Skeletal muscle tissue (tissue), 3 donors: ENCODE measurements at regions not wholly inside any gene's neighbourhood (a gene's known extent, or its start where the extent isn't known, plus 50 kb on each side); places are given as distances from the start of the nearest gene placed in this dataset.

Source experiments
- H3K27ac ChIP-seq: one replicate; pipeline ENCODE4 v1.7.0; 2013; ENCODE audit warnings: mild to moderate bottlenecking, low read depth, low read length, inconsistent platforms
- H3K27me3 ChIP-seq, 3 donors: one replicate each; pipeline ENCODE4 v1.7.0; 2013; ENCODE audit warnings: low read length in 3 of 3; ENCODE audit not compliant: control insufficient read depth in 3 of 3, insufficient read depth in 3 of 3
- H3K36me3 ChIP-seq, 3 donors: one replicate each; pipeline ENCODE4 v1.7.0; 2013; ENCODE audit warnings: low read length in 3 of 3; ENCODE audit not compliant: control insufficient read depth in 3 of 3, insufficient read depth in 3 of 3
- H3K4me1 ChIP-seq, 3 donors: one replicate each; pipeline ENCODE4 v1.7.0; 2013; ENCODE audit warnings: low read length in 3 of 3, mild to moderate bottlenecking in 3 of 3; ENCODE audit not compliant: control insufficient read depth in 3 of 3, insufficient read depth in 3 of 3
- H3K4me3 ChIP-seq, 3 donors: one replicate each; pipeline ENCODE4 v1.7.0; 2013; ENCODE audit warnings: low read length in 3 of 3
- H3K9ac ChIP-seq, 3 donors: one replicate each; pipeline ENCODE4 v1.7.0; 2013; ENCODE audit warnings: low read length in 3 of 3, mild to moderate bottlenecking in 3 of 3, moderate library complexity in 2 of 3, low read depth in 1 of 3
- H3K9me3 ChIP-seq, 3 donors: one replicate each; pipeline ENCODE4 v1.7.0; 2013; ENCODE audit warnings: low read length in 3 of 3; ENCODE audit not compliant: control insufficient read depth in 3 of 3
- donor health status: Osteomylitis.

DNA sequence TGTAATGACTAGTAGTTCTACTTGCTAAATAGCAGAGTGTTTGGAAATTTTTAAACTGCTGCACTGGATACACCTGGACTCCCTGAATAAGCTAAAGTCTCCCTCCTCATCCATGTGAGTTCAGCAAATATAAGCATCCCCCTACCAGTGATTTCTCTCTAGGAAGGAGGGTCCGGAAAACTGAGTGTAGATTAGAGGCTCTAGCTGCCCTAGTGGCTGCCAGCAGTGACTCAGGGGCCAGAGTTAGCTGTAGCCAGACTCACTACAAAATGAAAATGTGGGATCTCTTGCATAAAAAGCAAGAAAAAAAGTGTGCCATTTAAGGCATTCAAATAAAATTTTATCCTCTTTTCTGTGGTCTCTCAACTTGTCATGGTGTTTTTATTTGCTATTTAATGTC is 485.0 kb upstream of the ATP11B start:
- Histone ChIP-seq H3K27me3 (no peaks in the 10 kb centered on the region), H3K9me3 (no peaks in the 10 kb centered on the region), H3K9ac (no peak overlapping the region), H3K36me3 (no peaks in the 10 kb centered on the region), H3K4me1 (no peaks in the 10 kb centered on the region), H3K27ac (no peak overlapping the region), H3K4me3 (no peak overlapping the region)

- Histone ChIP-seq H3K27ac (no peak overlapping the region), H3K36me3 (no peaks in the 10 kb centered on the region), H3K9me3 (no peaks in the 10 kb centered on the region), H3K9ac (no peak overlapping the region), H3K4me1 (no peaks in the 10 kb centered on the region), H3K4me3 (no peak overlapping the region), H3K27me3 (no peaks in the 10 kb centered on the region)
Observed at GRCh38 chr3:182309120-182309519, 484.2 kb upstream of the ATP11B start.

- H3K27ac ChIP-seq, result no peak overlapping the region
- H3K36me3 ChIP-seq, result no peaks in the 10 kb centered on the region
- no peak overlapping the region for H3K4me3 ChIP-seq
- no peaks in the 10 kb centered on the region for H3K27me3 ChIP-seq
- H3K9me3 ChIP-seq, result no peaks in the 10 kb centered on the region
- no peaks in the 10 kb centered on the region for H3K4me1 ChIP-seq
- no peak overlapping the region for H3K9ac ChIP-seq
Observed at GRCh38 chr3:182315313-182315712, 478.0 kb upstream of the ATP11B start.

DNA sequence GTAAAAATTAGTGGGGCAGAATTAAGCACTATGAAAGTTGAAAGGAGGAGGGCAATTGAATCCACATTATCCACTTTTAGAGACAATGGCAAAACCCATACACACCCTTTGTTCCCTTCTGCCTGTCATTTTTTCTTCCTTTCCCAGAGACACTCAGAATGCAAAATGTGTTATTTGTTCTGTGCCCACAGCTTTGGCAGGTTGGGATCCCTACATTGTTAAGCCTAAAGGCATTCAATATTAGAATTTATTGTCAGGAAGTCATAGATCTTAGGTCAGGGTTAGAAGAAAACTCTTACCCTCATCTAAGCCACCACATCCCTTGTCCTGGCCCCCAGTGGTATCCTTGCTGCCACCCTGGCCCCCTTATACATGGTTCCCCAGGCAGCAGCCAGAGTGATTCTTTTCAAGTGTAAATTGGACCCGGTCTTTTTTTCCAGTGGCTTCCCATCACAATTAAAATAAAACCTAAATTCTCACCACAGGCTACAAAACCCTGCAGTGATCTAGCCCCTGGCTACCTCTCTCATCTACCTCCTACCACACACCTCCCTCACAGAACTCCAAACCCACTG is 470.1 kb upstream of the ATP11B start:
- H3K36me3 ChIP-seq, result no peaks in the 10 kb centered on the region
- no peaks in the 10 kb centered on the region for H3K9me3 ChIP-seq
- no peak overlapping the region for H3K27ac ChIP-seq
- no peaks in the 10 kb centered on the region for H3K27me3 ChIP-seq
- H3K4me1 ChIP-seq, result no peaks in the 10 kb centered on the region
- H3K9ac ChIP-seq, result no peak overlapping the region
- H3K4me3 ChIP-seq, result no peak overlapping the region

DNA sequence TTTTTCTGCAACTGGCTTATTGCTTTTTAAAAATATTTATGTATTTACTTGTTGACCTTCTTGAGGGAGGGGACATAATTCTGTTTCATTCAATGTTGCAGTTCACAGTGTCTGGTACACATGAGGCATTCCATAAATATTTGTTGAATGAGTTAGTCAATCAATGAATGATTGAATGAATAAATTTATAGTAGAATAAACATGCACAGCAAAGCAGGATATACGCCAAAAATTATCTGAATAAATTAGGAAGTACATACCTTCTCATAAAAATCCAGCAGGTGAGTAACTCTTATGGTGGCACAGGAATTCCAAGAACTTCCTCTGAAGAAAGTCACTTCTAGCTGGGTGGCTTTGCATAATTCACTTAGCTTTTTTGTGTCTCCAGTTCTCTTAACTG is 469.4 kb upstream of the ATP11B start:
- Histone ChIP-seq H3K4me1 (no peaks in the 10 kb centered on the region), H3K36me3 (no peaks in the 10 kb centered on the region), H3K27me3 (no peaks in the 10 kb centered on the region), H3K9me3 (no peaks in the 10 kb centered on the region), H3K9ac (no peak overlapping the region), H3K4me3 (no peak overlapping the region), H3K27ac (no peak overlapping the region)

- H3K27me3 ChIP-seq, result no peaks in the 10 kb centered on the region
- no peaks in the 10 kb centered on the region for H3K36me3 ChIP-seq
- no peaks in the 10 kb centered on the region for H3K9me3 ChIP-seq
- no peak overlapping the region for H3K4me3 ChIP-seq
- H3K9ac ChIP-seq, result no peak overlapping the region
- H3K27ac ChIP-seq, result no peak overlapping the region
- no peaks in the 10 kb centered on the region for H3K4me1 ChIP-seq
Observed at GRCh38 chr3:182325213-182325950, 467.9 kb upstream of the ATP11B start.

- H3K27me3 ChIP-seq, result no peaks in the 10 kb centered on the region
- no peak overlapping the region for H3K4me3 ChIP-seq
- no peaks in the 10 kb centered on the region for H3K4me1 ChIP-seq
- H3K9ac ChIP-seq, result no peak overlapping the region
- H3K27ac ChIP-seq, result no peak overlapping the region
- no peaks in the 10 kb centered on the region for H3K36me3 ChIP-seq
- no peaks in the 10 kb centered on the region for H3K9me3 ChIP-seq
Observed at GRCh38 chr3:182327196-182327681, 466.1 kb upstream of the ATP11B start.

DNA sequence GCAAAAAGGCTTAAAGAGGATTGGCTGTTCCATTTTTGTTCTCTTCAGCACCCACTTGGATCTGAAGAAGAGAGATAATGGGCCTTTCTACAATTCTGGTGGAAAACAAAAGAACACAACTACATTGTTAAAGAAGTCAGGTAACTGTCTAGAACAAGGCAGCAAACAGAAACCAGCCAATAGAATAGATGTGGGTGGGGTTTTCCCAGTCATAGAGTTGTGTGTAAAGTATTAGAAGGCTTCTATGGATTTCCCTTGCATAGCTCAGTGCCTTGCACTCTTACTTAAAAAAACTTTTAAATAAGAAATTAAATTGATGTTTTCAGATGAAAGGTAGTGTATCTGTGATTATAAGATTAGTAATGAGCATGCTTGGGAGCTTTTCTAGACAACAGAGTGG is 462.7 kb upstream of the ATP11B start:
- H3K4me1 ChIP-seq, result no peaks in the 10 kb centered on the region
- no peaks in the 10 kb centered on the region for H3K36me3 ChIP-seq
- no peak overlapping the region for H3K27ac ChIP-seq
- H3K4me3 ChIP-seq, result no peak overlapping the region
- H3K9me3 ChIP-seq, result no peaks in the 10 kb centered on the region
- H3K27me3 ChIP-seq, result no peaks in the 10 kb centered on the region
- no peak overlapping the region for H3K9ac ChIP-seq

DNA sequence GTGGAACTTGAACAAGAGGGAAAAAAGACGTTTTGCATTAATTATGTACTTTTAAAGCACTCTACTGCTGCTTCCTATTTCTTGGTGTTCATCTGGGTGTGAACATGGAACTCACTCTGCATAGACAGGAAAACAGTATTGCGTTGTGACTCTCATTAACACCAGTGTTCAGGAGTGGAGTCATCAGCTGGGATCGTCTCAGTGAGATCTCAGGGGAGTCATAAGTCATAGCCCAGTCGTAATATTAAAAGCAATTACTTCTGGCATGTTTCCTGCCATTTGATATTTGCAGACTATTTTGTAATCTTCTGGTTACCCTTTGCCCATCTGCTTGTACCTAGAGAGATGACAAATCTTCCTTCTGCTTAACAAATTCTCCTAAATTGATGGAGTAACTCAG is 462.0 kb upstream of the ATP11B start:
- no peak overlapping the region for H3K27ac ChIP-seq
- no peaks in the 10 kb centered on the region for H3K9me3 ChIP-seq
- no peaks in the 10 kb centered on the region for H3K27me3 ChIP-seq
- no peaks in the 10 kb centered on the region for H3K36me3 ChIP-seq
- no peaks in the 10 kb centered on the region for H3K4me1 ChIP-seq
- H3K9ac ChIP-seq, result no peak overlapping the region
- no peak overlapping the region for H3K4me3 ChIP-seq

GRCh38 chr3:182342252-182342651 is 451.1 kb upstream of the ATP11B start:
- Histone ChIP-seq H3K9ac (no peak overlapping the region), H3K4me3 (no peak overlapping the region), H3K27ac (no peak overlapping the region), H3K4me1 (no peaks in the 10 kb centered on the region), H3K27me3 (no peaks in the 10 kb centered on the region), H3K9me3 (peaks cover 0 to 4% (median 0%) of the 10 kb centered on the region in 3 donors), H3K36me3 (no peaks in the 10 kb centered on the region)
